HG03457 (cell line): ENCODE measurements at regions not wholly inside any gene's neighbourhood (a gene's known extent, or its start where the extent isn't known, plus 50 kb on each side); places are given as distances from the start of the nearest gene placed in this dataset.
"Not testable (repeated sequence)": the region's sequence is repeated elsewhere in the genome, so short reads cannot be mapped to it uniquely, and the experiment has no call there.

Source experiments
- ATAC-seq: cut with Tn5 transposase; IDR thresholded peaks from one replicate; pipeline ENCODE4 v1.9.1; 2021; ENCODE audit warnings: moderate number of reproducible peaks; ENCODE audit not compliant: unreplicated experiment

DNA sequence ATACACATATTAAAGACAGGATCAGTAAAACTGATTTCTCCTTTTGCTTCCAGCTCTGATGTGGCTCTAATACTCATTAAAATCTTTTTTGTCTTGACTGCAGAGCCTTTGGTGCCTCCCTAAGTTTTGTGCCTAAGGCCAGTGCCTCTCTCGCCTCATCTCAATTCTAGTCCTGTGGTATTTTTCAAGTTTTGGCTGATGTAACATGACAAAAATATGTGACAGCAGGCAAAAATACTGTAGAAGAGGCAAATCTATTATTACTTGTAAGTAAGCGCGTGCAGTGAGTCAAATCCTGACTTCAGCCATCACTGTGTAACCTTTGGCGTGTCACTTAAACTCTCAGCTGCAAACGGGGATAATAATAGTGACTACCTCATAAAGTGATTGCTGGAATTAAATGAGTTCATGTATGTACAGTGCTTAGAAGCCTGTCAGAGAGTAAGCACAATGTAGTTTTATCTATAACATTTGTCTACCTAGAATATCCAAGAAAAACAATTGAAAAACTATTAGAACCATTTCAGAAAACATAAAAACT lies 74.0 kb downstream of the MAB21L3 start:
- no peak for ATAC-seq

DNA sequence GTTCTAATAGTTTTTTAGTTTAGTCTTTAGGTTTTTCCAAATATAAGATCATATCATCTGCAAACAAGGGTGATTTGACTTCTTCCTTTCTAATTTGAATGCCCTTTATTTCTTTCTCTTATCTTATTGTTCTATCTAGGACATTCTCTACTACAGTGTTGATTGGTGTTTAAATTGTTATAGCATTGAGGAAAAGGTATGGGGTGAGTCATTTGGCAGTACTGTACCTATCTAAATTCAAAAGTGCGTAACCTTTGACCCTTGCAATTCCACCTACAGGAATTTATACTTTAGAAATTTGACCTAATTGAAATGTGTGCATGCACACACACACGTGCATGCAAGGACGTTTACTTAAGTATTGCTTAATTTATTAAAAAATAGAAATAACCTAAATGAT lies 78.3 kb downstream of the MAB21L3 start:
- ATAC-seq: no peak

DNA sequence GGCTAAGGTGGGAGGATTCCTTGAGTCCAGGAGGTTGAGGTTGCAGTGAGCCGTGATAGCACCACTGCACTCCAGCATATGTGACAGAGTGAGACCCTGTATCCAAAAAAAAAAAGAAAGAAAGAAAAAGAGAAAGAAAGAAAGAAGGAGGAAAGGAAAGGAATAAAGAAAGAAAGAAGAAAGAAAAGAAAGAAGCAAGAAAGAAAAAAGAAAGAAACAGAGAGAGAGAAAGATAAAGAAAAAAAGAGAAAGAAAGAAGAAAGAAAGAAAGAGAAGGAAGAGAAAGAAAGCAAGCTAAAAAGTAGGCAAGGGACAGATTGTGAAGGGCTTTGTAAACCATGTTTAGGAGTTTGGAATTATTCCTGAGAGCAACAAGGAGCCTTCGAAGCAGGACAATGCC lies 80.1 kb downstream of the MAB21L3 start:
- ATAC-seq: no peak

DNA sequence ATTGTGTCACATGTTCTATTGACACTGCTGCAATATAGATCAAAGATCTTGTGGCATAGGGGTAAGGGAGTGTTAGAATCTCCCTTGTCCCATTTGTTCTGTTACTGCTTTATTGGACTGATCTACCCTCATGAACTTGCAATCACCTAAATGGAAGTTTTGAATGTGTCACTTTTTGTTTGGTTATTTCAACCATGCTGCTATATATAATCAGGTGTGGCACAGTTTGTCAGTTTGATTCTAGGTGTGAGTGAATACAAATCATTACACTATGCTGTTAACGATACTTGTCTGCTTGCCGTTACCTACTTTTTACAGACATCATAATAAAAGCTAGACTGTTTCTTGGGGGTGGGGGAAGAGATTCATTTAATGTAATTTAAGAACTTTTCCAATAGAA lies 82.6 kb downstream of the MAB21L3 start:
- no peak for ATAC-seq

DNA sequence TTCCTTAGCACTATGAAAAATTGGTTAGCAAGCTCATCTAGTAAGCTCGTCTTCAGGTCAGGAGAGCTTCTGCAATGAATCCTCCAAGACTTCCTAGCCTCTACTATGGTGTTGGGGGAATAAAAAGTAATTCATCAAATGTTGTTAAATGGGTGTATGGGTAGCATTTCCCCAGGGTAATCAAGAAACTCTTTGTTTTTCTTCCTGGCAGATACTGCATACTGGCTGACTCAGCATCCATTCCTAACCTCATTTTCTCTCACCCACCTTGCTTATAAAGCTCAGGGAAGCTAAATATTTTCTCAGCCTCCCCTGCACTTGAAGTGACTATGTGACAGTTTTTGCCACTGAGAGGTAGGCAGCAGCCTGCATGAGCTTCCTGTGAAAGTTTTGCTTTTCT lies 83.4 kb downstream of the MAB21L3 start:
- ATAC-seq: no peak

DNA sequence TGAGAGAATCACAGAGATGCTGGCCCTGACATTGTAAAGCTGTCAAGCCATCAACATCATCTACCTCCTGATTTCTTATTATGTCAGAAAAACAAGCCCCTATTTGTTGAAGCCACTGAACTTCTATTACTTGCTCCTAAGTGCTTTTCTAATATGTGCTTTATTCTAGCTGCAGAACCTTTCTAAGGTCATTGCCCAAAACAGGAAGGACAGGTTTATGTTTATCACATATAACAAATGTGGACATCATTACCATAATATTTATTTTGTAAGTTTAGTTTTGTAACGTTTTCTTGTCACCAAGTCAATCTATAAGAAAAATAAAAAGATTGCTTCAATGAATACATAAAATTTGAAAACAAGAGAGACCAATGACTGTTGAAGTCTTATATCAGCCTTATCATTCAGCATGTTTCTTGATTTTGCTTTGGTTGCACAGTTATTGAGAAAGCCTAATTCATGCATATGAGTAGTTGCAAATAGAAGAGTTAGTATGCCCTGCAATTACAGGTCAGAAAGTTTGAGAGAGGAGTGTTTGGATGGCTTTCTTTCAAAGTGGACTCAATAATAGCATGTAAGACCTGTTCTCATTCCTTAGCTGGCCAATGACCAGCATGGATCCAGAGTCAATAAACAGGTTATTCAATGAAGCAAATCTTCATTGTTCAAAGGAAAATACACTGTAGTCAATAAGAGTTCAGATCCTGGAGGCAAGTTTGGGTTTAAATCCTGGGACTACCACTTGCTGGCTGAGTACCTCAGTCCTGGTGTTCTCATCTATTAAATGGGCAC lies 84.1 kb downstream of the MAB21L3 start:
- no peak for ATAC-seq

DNA sequence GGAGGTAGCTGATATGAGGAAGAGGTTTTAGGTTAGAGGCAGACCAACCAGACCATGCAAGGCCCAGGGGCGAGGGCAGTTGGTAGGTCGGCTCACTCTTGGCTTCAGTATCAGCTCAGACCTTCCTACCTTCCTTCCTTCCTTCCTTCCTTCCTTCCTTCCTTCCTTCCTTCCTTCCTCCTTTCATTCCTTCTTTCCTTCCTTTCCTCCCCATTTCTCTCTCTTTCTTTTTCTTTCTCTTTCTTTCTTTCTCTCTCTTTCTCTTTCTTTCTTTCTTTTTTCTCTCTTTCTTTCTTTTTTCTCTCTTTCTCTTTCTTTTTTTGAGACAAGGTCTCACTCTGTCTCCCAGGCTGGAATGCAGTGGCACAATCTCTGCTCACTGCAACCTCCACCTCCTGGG lies 89.1 kb downstream of the MAB21L3 start:
- not testable (repeated sequence) for ATAC-seq

DNA sequence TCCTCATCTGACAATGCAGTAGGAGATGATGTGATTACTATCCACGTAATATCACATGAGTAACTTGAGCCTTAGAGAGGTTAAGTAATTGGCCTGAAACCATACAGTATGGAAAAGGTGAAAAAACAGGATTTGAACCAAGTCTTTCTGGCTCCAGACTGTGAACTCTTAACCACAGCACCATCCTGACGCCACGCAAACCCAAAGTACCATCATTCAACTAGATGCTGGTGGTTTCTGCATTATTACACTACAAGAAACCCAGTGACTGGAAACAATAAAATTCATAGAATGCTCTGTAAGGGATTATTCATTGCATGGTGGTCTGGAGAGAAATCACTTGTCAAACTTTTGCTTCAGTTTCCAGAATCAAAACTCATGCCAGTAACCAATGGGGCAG lies 90.7 kb downstream of the MAB21L3 start:
- ATAC-seq: no peak

DNA sequence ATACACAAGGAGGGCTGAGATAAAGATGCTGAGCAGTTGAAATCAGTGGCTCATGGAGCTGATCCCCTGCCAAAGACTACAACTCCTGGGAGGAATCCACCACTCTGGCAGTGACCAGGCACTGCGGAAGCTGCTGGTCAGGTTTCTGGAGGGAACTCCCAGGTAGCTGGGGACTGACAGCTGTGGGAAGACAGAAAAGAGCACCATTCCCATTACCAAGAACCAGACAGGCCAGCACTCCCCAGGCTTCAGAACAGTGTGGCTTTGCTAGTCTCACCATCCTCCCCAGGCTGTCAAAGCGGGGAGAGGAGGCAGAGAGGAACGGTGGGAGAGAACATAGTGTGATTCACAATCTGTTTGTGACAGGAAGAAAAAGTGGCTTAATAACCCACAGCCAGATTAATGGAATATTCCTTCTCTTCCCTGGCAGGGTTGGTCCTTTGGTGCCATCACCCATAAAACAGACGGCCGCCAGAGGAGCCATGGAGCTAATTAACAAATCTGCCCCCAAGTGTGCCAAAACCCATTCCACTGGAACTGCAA lies 92.1 kb downstream of the MAB21L3 start:
- no peak for ATAC-seq

DNA sequence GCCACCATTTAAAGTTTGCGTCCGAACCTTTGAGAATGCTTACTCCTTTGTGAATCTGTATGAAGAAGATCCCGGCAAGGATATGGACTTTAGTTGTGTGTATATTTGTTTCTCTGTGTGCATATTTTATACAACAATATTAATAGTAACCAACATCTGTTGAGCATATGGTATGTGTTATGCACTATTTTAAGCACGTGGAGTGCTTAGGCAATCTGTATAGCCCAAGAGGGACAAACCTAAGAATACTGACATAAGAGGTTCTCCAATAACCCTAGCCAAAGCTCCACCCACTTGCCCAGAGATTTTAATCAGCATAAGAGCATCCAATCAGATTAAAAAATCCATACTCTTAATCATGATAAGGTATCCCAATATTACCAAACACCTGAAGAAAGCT lies 92.7 kb downstream of the MAB21L3 start:
- no peak for ATAC-seq

DNA sequence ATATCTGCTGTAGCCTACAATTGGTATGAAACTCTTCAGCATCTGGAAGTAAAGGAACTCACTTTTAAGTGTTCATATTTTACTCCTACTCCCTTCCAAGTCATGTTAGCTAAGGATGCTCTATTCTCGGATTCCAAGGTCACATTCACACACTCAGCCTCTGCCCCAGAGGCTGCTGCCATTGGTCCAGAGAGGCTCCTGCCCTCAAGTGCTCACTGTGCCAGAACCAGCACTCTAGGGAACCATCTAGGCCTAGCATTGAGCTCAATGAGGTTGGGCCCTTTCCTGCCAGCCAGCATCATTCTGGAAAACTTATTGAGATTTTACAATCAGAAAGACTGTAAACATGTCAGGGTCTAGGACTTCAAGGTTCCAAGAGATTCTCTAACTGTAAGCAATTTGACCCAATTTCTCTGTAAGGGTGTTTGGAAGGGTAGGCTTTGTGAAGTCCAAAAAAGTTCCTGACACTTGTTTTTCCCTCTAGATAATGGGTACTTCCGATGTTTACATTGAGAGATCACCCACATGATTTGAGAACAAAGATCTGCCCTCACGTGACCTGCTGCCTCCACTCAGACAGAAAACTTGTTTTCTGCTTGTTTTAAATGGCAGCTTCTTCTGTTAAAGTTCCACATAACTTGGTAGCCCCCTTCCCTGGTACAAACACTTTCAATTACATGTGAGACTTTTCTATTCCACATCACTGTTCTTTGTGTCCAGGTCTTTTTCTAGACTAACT lies 94.9 kb downstream of the MAB21L3 start:
- no peak for ATAC-seq

DNA sequence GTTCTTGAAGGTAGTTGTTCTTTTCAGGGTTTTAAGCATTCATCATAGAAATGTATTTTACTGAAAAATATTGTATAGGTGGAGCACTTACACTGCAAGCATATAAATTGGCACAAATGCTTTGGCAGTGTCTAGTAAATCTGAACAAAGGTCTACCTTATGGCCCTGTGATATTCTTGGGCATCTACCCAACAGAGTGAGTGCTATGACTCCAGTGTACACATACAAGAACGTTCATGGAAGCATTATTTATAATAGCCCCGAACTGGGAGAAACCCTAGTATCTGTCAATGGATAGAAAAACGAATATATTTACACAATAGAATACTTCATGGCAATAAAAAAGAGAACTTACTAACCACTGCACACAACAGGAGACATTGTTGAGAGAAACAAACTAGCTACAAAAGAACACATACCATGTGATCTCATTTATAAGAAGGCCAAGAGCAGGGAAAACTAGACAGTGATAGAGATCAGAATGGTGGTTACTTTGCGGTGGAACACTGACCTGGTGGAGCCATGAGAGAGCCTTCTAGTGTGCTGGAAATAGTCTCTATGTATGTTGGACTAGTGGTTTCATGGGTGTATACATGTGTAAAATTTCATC lies 96.0 kb downstream of the MAB21L3 start:
- ATAC-seq: no peak

DNA sequence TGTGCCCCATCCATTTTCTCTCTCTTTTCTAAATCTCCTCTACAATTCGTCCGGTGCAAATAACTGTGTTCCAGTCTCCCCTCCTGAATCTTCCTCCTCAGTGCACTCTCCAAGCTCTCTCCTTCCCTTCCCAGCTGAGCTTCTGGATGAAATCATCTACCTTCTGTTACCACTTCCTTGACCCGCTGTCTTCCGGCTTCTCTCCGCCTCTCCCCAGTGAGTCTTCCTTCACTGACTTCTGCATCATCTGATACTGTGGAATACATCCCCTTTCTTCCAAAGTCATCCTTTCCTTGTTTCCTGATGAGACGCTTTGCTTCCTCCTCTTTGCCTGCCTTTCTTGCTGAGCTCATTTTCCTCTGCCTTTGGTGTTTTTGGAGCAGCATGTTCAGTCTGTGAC lies 96.9 kb downstream of the MAB21L3 start:
- ATAC-seq: no peak

DNA sequence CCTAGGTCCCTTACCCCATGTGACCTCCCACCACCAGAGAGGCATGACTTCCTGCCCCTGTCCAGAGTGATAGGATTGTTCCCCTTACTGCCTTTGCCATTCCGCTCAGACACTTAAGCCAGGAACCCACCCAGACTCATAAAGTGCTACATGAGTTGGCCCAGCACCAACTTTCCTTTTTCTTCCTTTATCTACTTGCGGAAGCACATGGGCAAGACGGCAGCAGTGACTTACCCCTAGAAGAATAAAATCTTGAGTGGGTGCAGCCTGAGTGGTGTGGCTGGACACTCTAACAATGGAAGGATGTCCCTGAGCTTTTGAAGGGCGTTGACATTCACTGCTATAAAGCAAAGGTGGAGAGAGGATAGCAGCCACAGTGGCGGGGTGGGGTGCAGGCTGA lies 100.1 kb downstream of the MAB21L3 start:
- no peak for ATAC-seq

DNA sequence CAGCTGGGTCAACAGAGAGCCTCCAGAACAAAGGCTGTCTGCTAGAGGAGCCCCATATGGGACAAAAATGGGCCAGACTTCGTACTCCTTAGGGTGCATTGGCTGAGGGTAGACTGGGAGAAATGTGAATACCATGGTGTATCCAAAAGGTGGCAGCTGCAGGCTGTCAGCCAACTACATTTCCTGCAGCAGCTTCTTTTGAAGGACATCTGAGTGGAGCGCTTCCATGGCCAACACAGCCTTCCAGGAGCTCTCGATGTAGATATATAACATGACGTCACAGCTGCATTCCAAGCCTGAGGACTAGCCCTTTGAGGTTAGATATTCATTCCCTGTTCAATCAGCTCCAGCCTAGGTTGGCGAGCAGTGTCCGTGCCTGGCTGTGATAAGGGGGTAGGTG lies 107.7 kb downstream of the MAB21L3 start:
- ATAC-seq: no peak

DNA sequence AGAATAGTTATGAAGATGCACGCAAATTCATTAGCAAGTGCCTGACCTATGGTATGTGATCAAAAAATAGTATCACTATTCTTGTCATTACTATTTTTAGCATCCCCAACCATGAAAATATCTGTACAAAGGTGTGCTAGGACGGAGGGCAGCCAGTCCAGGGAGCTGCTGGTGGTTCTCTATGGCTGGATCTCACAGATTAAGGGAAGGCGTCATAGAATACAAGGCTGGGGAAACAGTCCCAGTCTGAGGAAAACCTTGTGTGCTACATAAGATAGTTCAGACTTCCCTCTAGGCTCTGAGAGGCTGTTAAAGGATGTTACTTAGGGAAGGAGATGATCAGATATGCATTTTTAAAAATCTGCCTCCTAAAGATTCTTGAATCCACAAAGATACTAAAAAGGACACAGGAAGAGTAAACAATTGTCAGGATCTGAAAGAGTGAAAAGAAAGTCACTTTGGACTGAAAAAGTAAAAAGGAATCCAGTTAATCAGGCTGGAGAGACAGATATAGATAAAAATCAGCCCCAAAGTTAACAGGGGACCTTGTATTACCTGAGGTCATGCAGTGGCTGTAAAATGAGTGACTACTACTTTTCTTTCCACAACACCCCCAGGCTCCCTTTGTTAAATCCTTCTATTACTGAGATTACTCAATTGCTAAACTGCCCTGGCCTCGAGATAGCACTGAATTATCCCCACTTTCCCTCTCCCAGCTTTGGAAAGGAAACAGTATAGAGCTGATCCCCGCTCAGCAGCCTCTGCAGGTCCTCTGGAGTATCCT lies 108.6 kb downstream of the MAB21L3 start:
- no peak for ATAC-seq

DNA sequence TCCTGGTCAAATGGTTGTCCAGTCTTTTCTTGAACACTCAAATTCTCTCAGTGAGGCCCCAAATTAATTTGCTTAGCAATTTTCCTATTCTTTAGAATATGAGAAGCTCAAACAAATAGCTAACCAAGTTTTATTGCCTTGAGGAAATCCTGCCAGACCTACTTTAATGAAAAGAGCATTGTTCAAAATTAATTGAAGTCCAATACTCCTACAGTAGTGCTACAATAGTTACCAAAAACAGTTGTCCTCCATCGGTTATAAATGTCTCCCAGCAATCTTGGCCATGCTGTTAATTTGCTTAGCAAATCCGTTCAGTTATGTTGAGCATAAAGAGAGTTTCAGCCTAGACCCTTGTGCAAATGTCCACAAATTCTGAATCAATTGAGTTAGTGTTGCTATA lies 112.9 kb downstream of the MAB21L3 start:
- no peak for ATAC-seq

DNA sequence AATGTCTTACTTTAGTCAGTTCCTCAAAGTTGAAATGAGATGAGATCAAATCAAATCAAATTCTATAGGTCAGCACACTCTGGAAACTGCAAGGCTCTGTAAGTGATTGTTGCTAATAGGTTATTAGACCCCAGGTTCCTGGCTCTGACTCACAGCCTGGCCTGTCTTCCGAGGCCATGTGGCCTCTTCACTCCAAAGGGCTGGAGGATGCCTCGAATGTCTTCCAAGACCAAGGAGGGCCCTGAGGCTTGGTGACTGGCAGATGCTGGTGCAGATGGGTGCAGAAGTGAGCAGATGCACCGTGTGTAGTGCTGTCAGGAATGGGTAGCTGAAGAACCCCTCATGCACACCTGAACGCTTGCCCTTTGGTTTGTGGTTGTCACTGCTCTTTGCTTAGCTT lies 113.4 kb downstream of the MAB21L3 start:
- no peak for ATAC-seq

DNA sequence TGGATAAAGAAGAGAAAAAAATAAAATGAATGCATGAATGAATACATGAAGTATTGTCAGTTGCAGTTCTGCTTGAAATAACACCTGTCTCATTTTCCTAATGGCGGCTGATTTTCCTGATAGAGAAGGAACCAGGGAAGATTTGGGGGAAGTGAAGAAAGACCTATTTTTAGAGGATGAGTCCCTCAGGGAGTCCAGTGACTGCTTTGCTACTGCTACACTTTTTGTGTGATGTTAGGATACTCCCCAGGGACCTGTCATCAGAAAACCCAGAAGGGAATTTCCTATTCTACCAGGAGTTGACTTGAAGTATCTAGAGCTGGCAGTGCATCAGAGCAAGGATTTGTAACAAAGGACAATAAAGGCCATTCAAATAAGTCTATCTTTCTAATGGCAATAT lies 114.8 kb downstream of the MAB21L3 start:
- peak; percentile 63 for ATAC-seq

DNA sequence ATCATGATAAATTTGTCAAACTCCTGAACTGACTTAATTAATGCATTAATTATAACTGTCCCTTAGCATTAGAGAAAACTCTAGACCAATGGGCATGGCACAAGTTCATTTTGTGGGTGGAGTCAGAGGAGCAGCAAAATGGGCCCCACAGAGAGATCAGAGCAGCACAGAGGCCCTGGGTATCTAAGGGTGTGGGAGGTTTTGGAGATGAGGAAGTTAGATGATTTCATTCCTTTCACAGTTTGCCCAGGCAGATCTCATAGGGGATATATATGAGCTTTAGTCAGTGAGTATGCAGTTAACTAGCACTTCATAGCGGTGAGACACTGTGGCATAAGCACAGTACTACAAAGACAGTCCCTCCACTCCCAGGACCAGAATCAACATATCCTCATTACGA lies 117.3 kb downstream of the MAB21L3 start:
- no peak for ATAC-seq

DNA sequence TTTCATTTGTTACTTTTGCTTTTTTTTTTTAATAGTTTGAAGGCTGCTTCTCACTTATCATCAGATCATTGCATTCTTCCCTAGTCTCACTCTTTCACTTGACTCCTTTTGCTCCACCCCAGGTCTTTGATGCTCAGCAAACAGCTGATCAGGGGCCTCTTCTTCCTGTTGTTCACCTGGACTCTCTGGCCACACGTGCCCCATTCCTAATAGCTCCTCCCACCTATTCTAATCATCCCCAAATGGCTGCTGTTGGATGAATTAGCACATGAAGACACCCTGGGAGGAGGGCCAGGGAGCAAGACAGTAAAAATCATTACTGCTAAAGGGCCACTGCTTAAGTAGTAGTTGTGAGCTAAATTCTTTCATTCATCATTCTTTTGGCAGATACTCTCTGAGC lies 119.5 kb downstream of the MAB21L3 start:
- ATAC-seq: no peak
